HCT116 (cell line): ENCODE measurements at regions not wholly inside any gene's neighbourhood (a gene's known extent, or its start where the extent isn't known, plus 50 kb on each side); places are given as distances from the start of the nearest gene placed in this dataset.

ENCODE experiments used
- ATAC-seq: fragments of 200-7000 bp; cut with Tn5 transposase; 2 replicates; pipeline ENCODE4 v1.9.1; 2020; ENCODE audit warnings: mild to moderate bottlenecking, moderate library complexity
- BruUV-seq: library from RNA; stranded (reverse); fragments of 400-500 nt; replicated peaks from 2 replicates; lab custom pipeline; 2021; lab: Mats Ljungman, UMichigan
- CTCF ChIA-PET: fragments of 300-600 bp; sonication (Branson Sonifier 250); formaldehyde crosslinking; loops from one replicate; lab custom pipeline; 2021; ENCODE audit warnings: antibody characterized with exemption; lab: Charles Lee
- POLR2A ChIA-PET: fragments of 300-600, 350-600 bp; sonication (Branson Sonifier 250); formaldehyde crosslinking; loops from one replicate; lab custom pipeline; 2021; ENCODE audit warnings: antibody characterized with exemption; lab: Charles Lee
- RAD21 ChIA-PET, 2 experiments: fragments of 300-600 bp; sonication (Branson Sonifier 250); formaldehyde crosslinking; loops; one replicate each; lab custom pipeline; 2023; ENCODE audit warnings: low total read pairs in 2 of 2; ENCODE audit not compliant: uncharacterized antibody in 2 of 2, unreplicated experiment in 2 of 2, low non-redundant PET in 1 of 2; lab: Charles Lee
- DNase-seq: peaks from one replicate; pipeline ENCODE4 v3.0.0-alpha.2; 2010; ENCODE audit warnings: low read depth, low spot score
- H2AFZ ChIP-seq: fragments of 200-600 bp; shearing (Covaris generic), sonication (generic); 2 replicates; pipeline ENCODE4 v1.6.1; 2017; ENCODE audit warnings: low read depth, mixed run types, mixed read lengths, antibody characterized with exemption, low read length; ENCODE audit not compliant: poor library complexity, severe bottlenecking
- H3K27ac ChIP-seq: 2 replicates; pipeline ENCODE4 v1.5.1; 2012; ENCODE audit warnings: low read depth, low read length
- H3K27me3 ChIP-seq: fragments of 200-600 bp; sonication (generic); 2 replicates; pipeline ENCODE4 v1.6.1; 2016; ENCODE audit warnings: mixed run types, low read length, mixed read lengths; ENCODE audit not compliant: insufficient read depth
- H3K36me3 ChIP-seq, 2 experiments: fragments of 200-500 bp in 1 of 2; fragments of 200-600 bp in 1 of 2; sonication (Bioruptor generic) in 1 of 2; sonication (generic) in 1 of 2; 2 replicates each; pipeline versions ENCODE4 v1.5.1 to v1.6.1; 2014 to 2016; ENCODE audit warnings: low read length in 2 of 2, inconsistent platforms in 1 of 2, mixed read lengths in 1 of 2, mixed run types in 1 of 2; ENCODE audit not compliant: insufficient read depth in 2 of 2, control insufficient read depth in 1 of 2
- H3K4me1 ChIP-seq, 2 experiments: fragments of 200-600 bp in 1 of 2; sonication (generic) in 1 of 2; 2 replicates each; pipeline versions ENCODE4 v1.5.1 to v1.6.1; 2012 to 2017; ENCODE audit warnings: low read length in 2 of 2, inconsistent platforms in 1 of 2, mild to moderate bottlenecking in 1 of 2, mixed read lengths in 1 of 2, mixed run types in 1 of 2, moderate library complexity in 1 of 2; ENCODE audit not compliant: insufficient read depth in 2 of 2, control insufficient read depth in 1 of 2
- H3K4me2 ChIP-seq: fragments of 200-600 bp; sonication (generic); 2 replicates; pipeline ENCODE4 v1.6.1; 2017; ENCODE audit warnings: mixed run types, low read length, mixed read lengths
- H3K4me3 ChIP-seq, 2 experiments: fragments of 200-600 bp in 1 of 2; sonication (generic) in 1 of 2; replicated peaks in 1 of 2; 2 replicates each; pipeline ENCODE4 v1.5.1; 2011 to 2016; ENCODE audit warnings: low read length in 2 of 2, control low read depth in 1 of 2, low read depth in 1 of 2, mild to moderate bottlenecking in 1 of 2, mixed read lengths in 1 of 2, mixed run types in 1 of 2
- H3K79me2 ChIP-seq: fragments of 200-600 bp; sonication (generic); 2 replicates; pipeline ENCODE4 v1.6.1; 2017; ENCODE audit warnings: mild to moderate bottlenecking, mixed run types, low read length, moderate library complexity, mixed read lengths; ENCODE audit not compliant: insufficient read depth
- H3K9ac ChIP-seq: fragments of 200-600 bp; sonication (generic); 2 replicates; pipeline ENCODE4 v1.6.1; 2016; ENCODE audit warnings: low read length, mixed read lengths
- H3K9me2 ChIP-seq: fragments of 200-600 bp; sonication (generic), shearing (Covaris generic); 2 replicates; pipeline ENCODE4 v1.6.1; 2017; ENCODE audit warnings: mixed run types, mild to moderate bottlenecking, moderate library complexity; ENCODE audit not compliant: insufficient read depth
- H3K9me3 ChIP-seq, 2 experiments: fragments of 200-500 bp in 1 of 2; fragments of 200-600 bp in 1 of 2; sonication (Bioruptor generic) in 1 of 2; sonication (generic) in 1 of 2; 2 replicates each; pipeline ENCODE4 v1.6.1; 2014 to 2017; ENCODE audit warnings: low read length in 2 of 2, mixed read lengths in 2 of 2, inconsistent platforms in 1 of 2, low read depth in 1 of 2, mild to moderate bottlenecking in 1 of 2, mixed run types in 1 of 2, moderate library complexity in 1 of 2; ENCODE audit not compliant: control insufficient read depth in 1 of 2, insufficient read depth in 1 of 2
- H4K20me1 ChIP-seq: fragments of 200-600 bp; sonication (generic), shearing (Covaris generic); 2 replicates; pipeline ENCODE4 v1.6.1; 2017; ENCODE audit warnings: mixed run types, mild to moderate bottlenecking, moderate library complexity; ENCODE audit not compliant: insufficient read depth
- CBX3 ChIP-seq: IDR thresholded peaks from 2 replicates; pipeline ENCODE4 v1.6.1; 2012; ENCODE audit warnings: low read depth
- CEBPB ChIP-seq: IDR thresholded peaks from 2 replicates; pipeline ENCODE4 v1.6.1; 2012; ENCODE audit warnings: low read depth
- CTCF ChIP-seq, 3 experiments: fragments of 200-600 bp in 1 of 3; sonication (generic) in 1 of 3; IDR thresholded peaks in 2 of 3; conservative IDR thresholded peaks in 1 of 3; 2 replicates each; pipeline ENCODE4 v1.5.1; 2012 to 2017; ENCODE audit warnings: low read depth in 2 of 3, low read length in 2 of 3, antibody characterized with exemption in 1 of 3, borderline replicate concordance in 1 of 3, control low read depth in 1 of 3, mild to moderate bottlenecking in 1 of 3, mixed read lengths in 1 of 3, mixed run types in 1 of 3, moderate library complexity in 1 of 3; ENCODE audit not compliant: insufficient read depth in 1 of 3
- FOSL1 ChIP-seq: IDR thresholded peaks from 2 replicates; pipeline ENCODE4 v1.6.1; 2012; ENCODE audit warnings: low read depth
- RAD21 ChIP-seq: IDR thresholded peaks from 2 replicates; pipeline ENCODE4 v1.6.1; 2012; ENCODE audit warnings: low read depth, mild to moderate bottlenecking
- SIN3A ChIP-seq: IDR thresholded peaks from 2 replicates; pipeline ENCODE4 v1.6.1; 2012; ENCODE audit warnings: low read depth
- TCF7L2 ChIP-seq: IDR thresholded peaks from 2 replicates; pipeline ENCODE4 v1.7.0; 2011; ENCODE audit warnings: borderline replicate concordance, inconsistent platforms; ENCODE audit not compliant: insufficient read depth, insufficient read length; ENCODE audit errors: extremely low read depth
- ZFX ChIP-seq: fragments of 450-650 bp; IDR thresholded peaks from 2 replicates; pipeline ENCODE4 v1.6.1; 2017
- intact Hi-C: fragments of 100-400 bp; cut with micrococcal nuclease; formaldehyde crosslinking; loops from 2 replicates; pipeline ENCODE4 v1.10.0; 2022
- TF ChIP-seq, protein P1 (sequence below): IDR thresholded peaks from 2 replicates; pipeline ENCODE4 v1.6.1; 2012; ENCODE audit warnings: low read depth

DNA sequence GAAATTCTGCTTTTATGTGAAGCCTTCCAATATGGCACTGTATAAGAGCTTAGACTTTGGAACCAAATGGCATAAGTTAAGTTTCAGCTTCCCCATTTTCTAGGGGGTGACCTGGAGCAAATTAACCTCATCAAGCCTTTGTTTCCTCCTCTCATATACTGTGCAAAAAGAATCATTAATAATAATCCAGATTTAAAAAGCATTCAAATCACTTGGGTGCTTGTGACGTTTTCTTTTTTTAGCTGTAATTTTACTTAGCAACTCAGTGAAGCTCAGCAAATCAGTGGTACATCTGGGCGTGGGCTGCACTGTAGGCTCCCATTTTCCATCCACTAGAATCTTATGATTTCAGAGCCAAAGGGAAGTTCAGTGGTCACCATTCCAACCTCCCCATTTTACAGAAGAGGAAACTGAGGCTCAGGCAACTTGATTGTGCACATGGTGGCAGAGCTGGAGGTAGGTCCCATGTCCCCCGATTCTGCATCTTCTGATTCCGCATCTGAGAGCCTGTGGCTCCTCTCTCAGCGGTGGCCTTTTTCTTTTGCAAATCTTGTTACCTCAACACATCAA, 131.2 kb downstream of the SNAPC1 start:
- TF ChIP-seq FOSL1 (no peak), CTCF (IDR thresholded peaks at IDR 0.05 in 2 of 3, conservative IDR thresholded peaks at IDR 0.05 in 1 of 3; ENCODE audit: borderline replicate concordance in 1 of 3, insufficient read depth in 1 of 3, low read depth in 2 of 3, low read length in 2 of 3) (no peak), ZFX (no peak), SIN3A (no peak), TCF7L2 (no peak), CEBPB (no peak)
- intact Hi-C loops = loop anchor here (10.0 kb wide), 1 partner anchor 1381 kb away; no protein-coding TSS in a partner anchor

DNA sequence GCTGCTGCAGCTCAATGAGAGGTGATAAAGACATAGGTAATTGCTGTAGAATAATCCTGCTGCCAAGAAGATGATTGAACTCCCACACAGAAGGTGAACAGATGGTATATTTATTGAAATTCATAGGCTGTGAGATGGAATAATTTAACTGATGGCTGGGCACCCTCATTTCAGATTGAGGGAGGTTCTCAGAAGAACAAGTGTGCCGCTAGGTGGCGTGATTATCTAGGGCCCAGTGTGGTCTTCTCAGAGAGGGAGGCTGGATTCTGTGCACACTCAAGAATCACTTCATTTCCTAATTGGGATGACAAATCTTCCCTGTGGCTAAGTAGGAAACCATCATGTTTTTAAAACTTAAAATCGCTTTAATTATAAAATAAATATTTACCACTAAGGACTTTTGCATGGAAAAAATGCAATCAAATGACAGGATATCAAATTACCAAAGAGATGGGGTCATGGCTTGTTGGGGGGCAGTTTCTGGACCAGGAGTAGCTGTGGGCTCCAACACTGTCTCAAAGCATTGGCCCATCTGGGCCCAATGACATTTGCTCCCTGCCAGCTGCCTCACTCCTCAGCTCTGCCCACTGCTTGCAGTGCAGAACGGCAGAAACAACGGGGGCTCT, 132.3 kb downstream of the SNAPC1 start:
- intact Hi-C loops = loop anchor here (1.0 to 10.0 kb wide), 2 partner anchors 233 to 1380 kb away; no protein-coding TSS in a partner anchor
- POLR2A ChIA-PET = no interaction called here
- RAD21 ChIA-PET = no interaction called here
- Histone ChIP-seq H2AFZ (no peak overlapping the region), H3K27ac (no peak overlapping the region), H3K36me3 (no peaks in the 10 kb centered on the region), H3K4me1 (no peaks in the 10 kb centered on the region), H3K9me3 (no peaks in the 10 kb centered on the region)
- no TSS peak for BruUV-seq
- TF ChIP-seq SIN3A (no peak), RAD21 (peak; percentile 62), CTCF (IDR thresholded peaks at IDR 0.05 in 2 of 3, conservative IDR thresholded peaks at IDR 0.05 in 1 of 3; ENCODE audit: borderline replicate concordance in 1 of 3, insufficient read depth in 1 of 3, low read depth in 2 of 3, low read length in 2 of 3) (peak; percentile 38 to 84 (median 78); a peak in 5 of 6 replicates), ZFX (no peak), CBX3 (no peak)
- TF ChIP-seq, protein P1, sequence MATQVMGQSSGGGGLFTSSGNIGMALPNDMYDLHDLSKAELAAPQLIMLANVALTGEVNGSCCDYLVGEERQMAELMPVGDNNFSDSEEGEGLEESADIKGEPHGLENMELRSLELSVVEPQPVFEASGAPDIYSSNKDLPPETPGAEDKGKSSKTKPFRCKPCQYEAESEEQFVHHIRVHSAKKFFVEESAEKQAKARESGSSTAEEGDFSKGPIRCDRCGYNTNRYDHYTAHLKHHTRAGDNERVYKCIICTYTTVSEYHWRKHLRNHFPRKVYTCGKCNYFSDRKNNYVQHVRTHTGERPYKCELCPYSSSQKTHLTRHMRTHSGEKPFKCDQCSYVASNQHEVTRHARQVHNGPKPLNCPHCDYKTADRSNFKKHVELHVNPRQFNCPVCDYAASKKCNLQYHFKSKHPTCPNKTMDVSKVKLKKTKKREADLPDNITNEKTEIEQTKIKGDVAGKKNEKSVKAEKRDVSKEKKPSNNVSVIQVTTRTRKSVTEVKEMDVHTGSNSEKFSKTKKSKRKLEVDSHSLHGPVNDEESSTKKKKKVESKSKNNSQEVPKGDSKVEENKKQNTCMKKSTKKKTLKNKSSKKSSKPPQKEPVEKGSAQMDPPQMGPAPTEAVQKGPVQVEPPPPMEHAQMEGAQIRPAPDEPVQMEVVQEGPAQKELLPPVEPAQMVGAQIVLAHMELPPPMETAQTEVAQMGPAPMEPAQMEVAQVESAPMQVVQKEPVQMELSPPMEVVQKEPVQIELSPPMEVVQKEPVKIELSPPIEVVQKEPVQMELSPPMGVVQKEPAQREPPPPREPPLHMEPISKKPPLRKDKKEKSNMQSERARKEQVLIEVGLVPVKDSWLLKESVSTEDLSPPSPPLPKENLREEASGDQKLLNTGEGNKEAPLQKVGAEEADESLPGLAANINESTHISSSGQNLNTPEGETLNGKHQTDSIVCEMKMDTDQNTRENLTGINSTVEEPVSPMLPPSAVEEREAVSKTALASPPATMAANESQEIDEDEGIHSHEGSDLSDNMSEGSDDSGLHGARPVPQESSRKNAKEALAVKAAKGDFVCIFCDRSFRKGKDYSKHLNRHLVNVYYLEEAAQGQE = no peak
- TF ChIP-seq, all 23 proteins: peak for 2
- H4K20me1 ChIP-seq = no peaks in the 10 kb centered on the region
- no peaks in the 10 kb centered on the region for H3K9me2 ChIP-seq
- DNase-seq (peak; percentile 44), ATAC-seq (peak; percentile 92)
- CTCF ChIA-PET = interaction anchor here (1.1 to 2.2 kb wide), 3 partner anchors 34 to 232 kb away, joined by 3 to 18 read pairs (median 4); no protein-coding TSS in a partner anchor
- no peak overlapping the region for H3K4me2 ChIP-seq
- no peak overlapping the region for H3K9ac ChIP-seq
- H3K27me3 ChIP-seq = peaks cover 51% of the 10 kb centered on the region
- no peak overlapping the region for H3K4me3 ChIP-seq
- H3K79me2 ChIP-seq = no peaks in the 10 kb centered on the region

More for the DNA sequence above, 131.2 kb downstream of the SNAPC1 start:
- RAD21 ChIA-PET = no interaction called here
- Histone ChIP-seq H3K9ac (no peak overlapping the region), H3K27me3 (peaks cover 44% of the 10 kb centered on the region), H4K20me1 (no peaks in the 10 kb centered on the region), H3K4me2 (no peak overlapping the region), H3K9me3 (no peaks in the 10 kb centered on the region), H2AFZ (no peak overlapping the region), H3K79me2 (no peaks in the 10 kb centered on the region), H3K9me2 (no peaks in the 10 kb centered on the region), H3K4me3 (no peak overlapping the region), H3K36me3 (no peaks in the 10 kb centered on the region), H3K27ac (no peak overlapping the region), H3K4me1 (no peaks in the 10 kb centered on the region)
- POLR2A ChIA-PET = no interaction called here
- CTCF ChIA-PET = interaction anchor here (0.8 kb wide), 1 partner anchor 233 kb away, joined by 3 read pairs; no protein-coding TSS in a partner anchor
- no TSS peak for BruUV-seq
- DNase-seq = no peak
- no peak for ATAC-seq
